Colonic mucosa (tissue), 4 donors: ENCODE measurements at regions not wholly inside any gene's neighbourhood (a gene's known extent, or its start where the extent isn't known, plus 50 kb on each side); places are given as distances from the start of the nearest gene placed in this dataset.
A peak's percentile ranks its signal among the peaks of the same experiment; 100 is the strongest.

Experiments used
- DNase-seq: peaks from one replicate; pipeline ENCODE4 v3.0.0-alpha.2; 2020
- H3K27ac ChIP-seq: fragments of 200-600 bp; one replicate; pipeline ENCODE4 v1.8.0; 2021
- H3K27me3 ChIP-seq: fragments of 200-600 bp; one replicate; pipeline ENCODE4 v1.8.0; 2021
- H3K36me3 ChIP-seq: fragments of 200-600 bp; one replicate; pipeline ENCODE4 v1.8.0; 2021
- H3K4me1 ChIP-seq: fragments of 200-600 bp; one replicate; pipeline ENCODE4 v1.8.0; 2021; ENCODE audit warnings: mild to moderate bottlenecking
- H3K4me3 ChIP-seq: fragments of 200-600 bp; one replicate; pipeline ENCODE4 v1.8.0; 2021
- H3K9ac ChIP-seq, 2 donors: one replicate each; pipeline ENCODE4 v1.7.0; 2013; ENCODE audit warnings: control low read depth in 2 of 2, low read depth in 2 of 2, low read length in 2 of 2
- H3K9me3 ChIP-seq: fragments of 200-600 bp; one replicate; pipeline ENCODE4 v1.8.0; 2021
- intact Hi-C: fragments of 100-400 bp; cut with DNase I; formaldehyde crosslinking; loops from one replicate; pipeline ENCODE4 v1.14.1; 2022
- TF ChIP-seq, protein P1 (sequence below): fragments of 200-600 bp; IDR thresholded peaks from one replicate; pipeline ENCODE4 v1.8.0; 2022; ENCODE audit warnings: antibody characterized with exemption, mild to moderate bottlenecking
- donor health status: healthy.
- donor health status: DM: no; HTN: no; CAD: no.
- donor health status: DM: no; HTN: no; CAD: no.

DNA sequence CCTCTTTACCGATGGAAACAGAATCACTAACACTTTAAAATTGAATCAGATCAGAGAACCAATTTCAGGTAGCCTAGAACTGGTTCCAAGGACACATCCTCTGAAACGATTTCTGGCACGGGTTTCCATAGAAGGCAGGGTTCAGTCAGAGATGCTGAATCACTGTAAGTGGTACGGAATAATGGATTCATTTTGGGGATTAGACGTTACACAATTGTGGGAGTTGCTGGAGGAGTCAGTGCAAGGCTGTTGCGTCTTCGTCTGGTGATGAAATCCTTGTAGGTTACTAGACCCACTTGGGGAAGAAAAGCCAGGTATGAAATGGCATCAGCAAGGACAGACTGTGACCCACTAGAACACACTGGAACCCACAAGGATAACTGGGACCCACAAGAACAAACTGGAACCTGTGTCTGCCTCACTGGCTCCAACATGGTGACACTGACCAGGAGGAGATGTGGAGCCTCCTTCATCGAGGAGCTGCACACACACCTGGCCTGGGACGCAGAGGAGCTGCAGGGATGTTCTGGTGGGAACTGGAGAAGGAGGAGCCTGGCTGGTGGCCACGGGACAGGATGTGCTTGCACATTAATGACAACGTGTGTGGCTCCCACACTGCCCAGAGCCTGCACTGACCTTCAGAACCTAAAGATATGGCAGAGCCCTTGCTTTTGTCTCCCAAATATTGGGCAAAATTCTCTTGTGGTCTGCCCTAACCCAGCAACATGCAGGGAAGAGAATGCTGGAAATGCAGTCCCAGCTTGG lies 105.1 kb downstream of the TRAPPC11 start:
- Histone ChIP-seq H3K9me3 (no peaks in the 10 kb centered on the region), H3K27me3 (no peaks in the 10 kb centered on the region), H3K4me1 (no peaks in the 10 kb centered on the region), H3K36me3 (no peaks in the 10 kb centered on the region), H3K4me3 (no peak overlapping the region), H3K27ac (no peak overlapping the region), H3K9ac (no peak overlapping the region)
- TF ChIP-seq, protein P1, sequence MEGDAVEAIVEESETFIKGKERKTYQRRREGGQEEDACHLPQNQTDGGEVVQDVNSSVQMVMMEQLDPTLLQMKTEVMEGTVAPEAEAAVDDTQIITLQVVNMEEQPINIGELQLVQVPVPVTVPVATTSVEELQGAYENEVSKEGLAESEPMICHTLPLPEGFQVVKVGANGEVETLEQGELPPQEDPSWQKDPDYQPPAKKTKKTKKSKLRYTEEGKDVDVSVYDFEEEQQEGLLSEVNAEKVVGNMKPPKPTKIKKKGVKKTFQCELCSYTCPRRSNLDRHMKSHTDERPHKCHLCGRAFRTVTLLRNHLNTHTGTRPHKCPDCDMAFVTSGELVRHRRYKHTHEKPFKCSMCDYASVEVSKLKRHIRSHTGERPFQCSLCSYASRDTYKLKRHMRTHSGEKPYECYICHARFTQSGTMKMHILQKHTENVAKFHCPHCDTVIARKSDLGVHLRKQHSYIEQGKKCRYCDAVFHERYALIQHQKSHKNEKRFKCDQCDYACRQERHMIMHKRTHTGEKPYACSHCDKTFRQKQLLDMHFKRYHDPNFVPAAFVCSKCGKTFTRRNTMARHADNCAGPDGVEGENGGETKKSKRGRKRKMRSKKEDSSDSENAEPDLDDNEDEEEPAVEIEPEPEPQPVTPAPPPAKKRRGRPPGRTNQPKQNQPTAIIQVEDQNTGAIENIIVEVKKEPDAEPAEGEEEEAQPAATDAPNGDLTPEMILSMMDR: no peak
- intact Hi-C loops: no loop called here
- no peak for DNase-seq

DNA sequence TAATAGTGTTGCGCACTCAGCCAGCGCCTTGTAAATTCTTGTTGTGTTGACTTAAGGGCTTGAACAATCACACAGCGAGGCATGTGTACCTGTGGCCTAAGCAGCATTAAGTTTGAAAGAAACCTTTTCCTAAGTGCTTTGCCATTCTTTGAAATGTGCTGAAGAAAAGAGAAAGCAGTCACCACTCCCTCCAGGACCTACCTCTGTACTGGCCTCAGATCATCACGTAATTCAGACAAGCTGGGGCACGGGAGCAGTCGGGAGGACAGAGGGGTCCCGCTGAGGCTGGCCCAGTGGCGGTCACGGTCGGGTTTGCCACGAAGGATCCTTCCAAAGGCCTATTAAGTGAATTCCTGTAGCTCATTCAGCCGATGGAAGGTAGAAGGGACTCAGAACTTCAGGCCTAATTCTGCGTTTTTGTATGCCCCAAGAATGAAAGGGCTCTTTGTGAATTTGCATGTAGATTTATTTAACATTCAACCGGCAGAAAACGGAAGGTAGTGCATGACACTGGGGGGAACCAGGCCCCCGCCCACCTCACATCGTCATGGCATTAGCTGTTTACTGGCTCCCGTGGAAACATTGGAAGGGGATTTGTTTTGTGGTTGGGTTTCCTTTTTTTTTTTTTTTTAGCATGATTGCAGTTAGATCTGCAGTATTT lies 106.3 kb downstream of the TRAPPC11 start:
- no peaks in the 10 kb centered on the region for H3K4me1 ChIP-seq
- intact Hi-C loops: no loop called here
- TF ChIP-seq, protein P1: no peak
- H3K27me3 ChIP-seq: no peaks in the 10 kb centered on the region
- H3K27ac ChIP-seq: no peak overlapping the region
- H3K36me3 ChIP-seq: no peaks in the 10 kb centered on the region
- DNase-seq: no peak
- H3K9me3 ChIP-seq: no peaks in the 10 kb centered on the region
- peak overlapping the region in 1 of 2 donors; percentile 55 for H3K9ac ChIP-seq
- no peak overlapping the region for H3K4me3 ChIP-seq

DNA sequence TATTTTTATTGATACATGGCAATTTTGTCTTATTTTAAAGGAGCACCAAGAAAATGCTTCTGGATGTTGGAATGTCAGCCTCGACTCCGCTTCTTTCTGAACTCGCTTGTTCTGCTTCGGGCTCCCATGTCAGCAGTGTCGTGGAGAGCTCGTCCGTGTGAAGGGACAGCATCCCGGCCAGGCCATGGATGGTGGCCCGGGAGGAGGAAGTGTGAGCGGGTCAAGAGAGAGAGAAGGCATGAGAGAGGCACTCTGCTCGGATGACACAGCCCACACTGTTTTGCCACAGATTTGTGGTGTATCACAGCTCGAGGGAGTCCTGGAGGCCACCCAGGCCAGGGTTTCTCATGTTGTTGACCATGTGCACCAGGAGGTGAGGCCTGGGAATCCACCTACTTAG lies 107.0 kb downstream of the TRAPPC11 start:
- Histone ChIP-seq H3K27ac (no peak overlapping the region), H3K27me3 (no peaks in the 10 kb centered on the region), H3K4me3 (no peak overlapping the region), H3K9ac (no peak overlapping the region), H3K36me3 (no peaks in the 10 kb centered on the region), H3K9me3 (no peaks in the 10 kb centered on the region), H3K4me1 (no peaks in the 10 kb centered on the region)
- TF ChIP-seq, protein P1: no peak
- no peak for DNase-seq
- intact Hi-C loops: no loop called here

DNA sequence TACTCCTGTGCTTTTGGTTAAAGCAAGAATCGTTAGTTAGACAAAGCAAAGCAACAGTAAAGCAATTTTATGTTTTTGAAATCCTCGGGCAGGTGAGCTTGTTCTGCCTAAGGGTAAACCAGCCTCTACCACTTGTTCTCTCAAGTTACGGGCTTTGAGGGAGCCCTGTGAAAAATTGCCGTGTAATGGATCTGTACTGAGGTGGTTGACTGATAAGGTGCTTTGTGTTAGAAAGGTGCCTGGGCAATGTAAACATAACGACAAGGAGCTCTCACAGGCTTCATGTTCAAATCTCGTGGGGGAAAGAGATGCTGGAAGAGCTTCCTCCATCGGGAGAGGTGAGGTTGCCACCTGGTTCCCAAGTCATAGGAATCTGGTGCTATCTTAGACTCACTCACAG lies 111.8 kb downstream of the TRAPPC11 start:
- Histone ChIP-seq H3K36me3 (no peaks in the 10 kb centered on the region), H3K4me1 (no peaks in the 10 kb centered on the region), H3K9me3 (no peaks in the 10 kb centered on the region), H3K27me3 (no peaks in the 10 kb centered on the region), H3K4me3 (no peak overlapping the region), H3K27ac (no peak overlapping the region), H3K9ac (no peak overlapping the region)
- no peak for DNase-seq
- intact Hi-C loops: no loop called here
- TF ChIP-seq, protein P1: no peak

DNA sequence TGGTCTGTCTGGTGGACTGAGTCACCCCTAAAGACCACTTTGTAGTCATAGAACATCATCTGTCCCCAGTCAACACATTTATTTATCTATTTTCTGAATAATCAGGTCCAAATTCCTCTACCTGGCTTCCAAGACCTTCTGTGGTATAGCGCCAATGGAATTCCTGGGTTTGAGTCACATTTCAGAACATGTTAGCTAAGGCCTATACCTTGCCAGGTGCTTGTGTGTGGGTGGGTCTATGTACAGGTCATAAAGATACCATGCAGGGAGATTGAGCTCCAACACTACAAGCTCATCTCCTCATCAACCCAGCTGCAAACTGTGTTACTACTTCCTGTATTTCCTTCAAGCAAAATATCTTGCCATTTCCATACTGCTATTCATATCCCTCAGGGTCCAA lies 113.3 kb downstream of the TRAPPC11 start:
- Histone ChIP-seq H3K36me3 (no peaks in the 10 kb centered on the region), H3K27me3 (no peaks in the 10 kb centered on the region), H3K4me1 (no peaks in the 10 kb centered on the region), H3K9ac (no peak overlapping the region), H3K4me3 (no peak overlapping the region), H3K9me3 (no peaks in the 10 kb centered on the region), H3K27ac (no peak overlapping the region)
- intact Hi-C loops: no loop called here
- TF ChIP-seq, protein P1: no peak
- DNase-seq: no peak
